Urinary bladder (tissue), 3 donors: ENCODE measurements at regions not wholly inside any gene's neighbourhood (a gene's known extent, or its start where the extent isn't known, plus 50 kb on each side); places are given as distances from the start of the nearest gene placed in this dataset.

Experiments
- DNase-seq: peaks from one replicate; pipeline ENCODE4 v3.0.0-alpha.2; 2015; ENCODE audit errors: extremely low spot score
- H3K27ac ChIP-seq: one replicate; pipeline ENCODE4 v1.5.1; 2013; ENCODE audit warnings: low read depth, mild to moderate bottlenecking, moderate library complexity
- H3K36me3 ChIP-seq: one replicate; pipeline ENCODE4 v1.6.1; 2013; ENCODE audit warnings: mild to moderate bottlenecking, moderate library complexity; ENCODE audit not compliant: insufficient read depth
- H3K4me1 ChIP-seq: one replicate; pipeline ENCODE4 v1.6.1; 2013; ENCODE audit warnings: mild to moderate bottlenecking, moderate library complexity; ENCODE audit not compliant: insufficient read depth
- H3K4me3 ChIP-seq: one replicate; pipeline ENCODE4 v1.5.1; 2013; ENCODE audit warnings: low read depth, low read length
- WGBS: extraction: QIAGEN DNeasy Blood & Tissue Kit; methylation state at CpG from one replicate; pipeline ENCODE4 v1.1.7; 2013; 5-methylcytosine and 5-hydroxymethylcytosine counted together
- donor health status: healthy with polysubstance abuse.
- donor health status: healthy.

GRCh38 chr4:36734334-36734733 is 452.9 kb downstream of the DTHD1 start:
- Histone ChIP-seq H3K4me1 (no peaks in the 10 kb centered on the region), H3K36me3 (no peaks in the 10 kb centered on the region), H3K4me3 (no peak overlapping the region), H3K27ac (no peak overlapping the region)
- DNase-seq: no peak
- 93% methylated on average over 1 of the region's 1 CpG for WGBS

DNA sequence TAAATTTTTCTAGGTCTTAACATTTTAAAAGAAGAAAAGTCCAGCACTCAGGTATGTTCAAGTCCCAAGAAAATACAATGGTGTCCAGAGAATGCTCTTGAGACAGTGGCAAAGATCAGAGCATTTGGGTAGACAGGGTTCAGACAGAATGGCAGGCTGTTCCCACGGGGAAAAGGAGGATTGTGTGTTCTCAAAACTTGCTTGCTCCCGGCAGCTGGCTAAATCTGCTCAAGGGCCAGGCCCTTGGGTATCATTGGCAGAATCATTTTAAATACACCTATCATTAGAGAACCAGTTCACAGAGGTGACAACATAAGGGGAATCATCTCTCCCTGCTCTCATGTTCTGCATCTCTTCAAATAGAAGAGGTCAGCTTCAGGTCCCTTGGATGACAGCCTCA is 456.3 kb downstream of the DTHD1 start:
- H3K4me3 ChIP-seq: no peak overlapping the region
- WGBS: 78% methylated on average over 2 of the region's 2 CpGs

GRCh38 chr4:36740796-36741310 is 459.4 kb downstream of the DTHD1 start:
- H3K4me3 ChIP-seq: no peak overlapping the region
- no peaks in the 10 kb centered on the region for H3K36me3 ChIP-seq
- peaks cover 1% of the 10 kb centered on the region for H3K4me1 ChIP-seq
- DNase-seq: no peak
- 45% methylated on average over 6 of the region's 6 CpGs for WGBS
- no peak overlapping the region for H3K27ac ChIP-seq

More for the DNA sequence above, 456.3 kb downstream of the DTHD1 start:
- Histone ChIP-seq H3K27ac (no peak overlapping the region), H3K4me1 (peaks cover 1% of the 10 kb centered on the region), H3K36me3 (no peaks in the 10 kb centered on the region)
- DNase-seq: no peak

- H3K36me3 ChIP-seq: no peaks in the 10 kb centered on the region
- no peak for DNase-seq
- H3K4me3 ChIP-seq: no peak overlapping the region
- H3K4me1 ChIP-seq: no peaks in the 10 kb centered on the region
- no peak overlapping the region for H3K27ac ChIP-seq
- 84% methylated on average over 16 of the region's 16 CpGs for WGBS
These were observed 466.1 kb downstream of the DTHD1 start for GRCh38 chr4:36747277-36748129.

- Histone ChIP-seq H3K4me1 (no peaks in the 10 kb centered on the region), H3K36me3 (no peaks in the 10 kb centered on the region), H3K4me3 (no peak overlapping the region), H3K27ac (no peak overlapping the region)
- DNase-seq: no peak
- WGBS: 84% methylated on average over 3 of the region's 3 CpGs
These were observed 471.6 kb downstream of the DTHD1 start for GRCh38 chr4:36753048-36753447.

DNA sequence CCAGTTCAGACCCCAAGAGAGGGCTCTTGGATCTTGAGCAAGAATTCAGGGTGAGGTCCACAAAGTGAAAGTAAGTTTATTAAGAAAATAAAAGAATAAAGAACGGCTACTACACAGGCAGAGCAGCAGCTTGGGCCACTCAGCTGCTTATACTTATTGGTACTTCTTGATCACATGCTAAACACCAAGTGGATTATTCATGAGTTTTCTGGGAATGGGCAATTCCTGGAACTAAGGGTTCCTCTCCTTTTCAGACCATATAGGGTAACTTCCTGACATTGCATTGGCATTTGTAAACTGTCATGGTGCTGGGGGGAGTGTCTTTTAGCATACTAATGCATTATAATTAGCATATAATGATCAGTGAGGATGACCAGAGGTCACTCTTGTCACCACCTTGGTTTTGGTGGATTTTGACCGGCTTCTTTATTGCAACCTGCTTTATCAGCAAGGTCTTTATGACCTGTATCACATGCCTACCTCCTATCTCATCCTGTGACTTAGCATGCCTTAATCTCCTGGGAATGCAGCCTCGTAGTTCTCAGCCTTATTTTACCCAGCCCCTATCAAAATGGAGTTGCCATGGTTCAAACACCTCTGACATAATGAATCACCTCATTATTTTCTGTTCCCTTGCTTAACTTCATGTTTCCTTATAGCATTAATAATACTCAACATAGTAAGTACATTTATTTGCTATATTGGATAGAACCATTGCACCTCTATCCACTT is 476.3 kb downstream of the DTHD1 start:
- WGBS: 74% methylated on average over 3 of the region's 3 CpGs
- DNase-seq: no peak
- Histone ChIP-seq H3K36me3 (no peaks in the 10 kb centered on the region), H3K27ac (no peak overlapping the region), H3K4me1 (no peaks in the 10 kb centered on the region), H3K4me3 (no peak overlapping the region)

GRCh38 chr4:36758312-36759178 is 477.1 kb downstream of the DTHD1 start:
- 70% methylated on average over 9 of the region's 9 CpGs for WGBS
- DNase-seq: no peak
- no peaks in the 10 kb centered on the region for H3K4me1 ChIP-seq
- H3K36me3 ChIP-seq: no peaks in the 10 kb centered on the region
- no peak overlapping the region for H3K27ac ChIP-seq
- no peak overlapping the region for H3K4me3 ChIP-seq

DNA sequence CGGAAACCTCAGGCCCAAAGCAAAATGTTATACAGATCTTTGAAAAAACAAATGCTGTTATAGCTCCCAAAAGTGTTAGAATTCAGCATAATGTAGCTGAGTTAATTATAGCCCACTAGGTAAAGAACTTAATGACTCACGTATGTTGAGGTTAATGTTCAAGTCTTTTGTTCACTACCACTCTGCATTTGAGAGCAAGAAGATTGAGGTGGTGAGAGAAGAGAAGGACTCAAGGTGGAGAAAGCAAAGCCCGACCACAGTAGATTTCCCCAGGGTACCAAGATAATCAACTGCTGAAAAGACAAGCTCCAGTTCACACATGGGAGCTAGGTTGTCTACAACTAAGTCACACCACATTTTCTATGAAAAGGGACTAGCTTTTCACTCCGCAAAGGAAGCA is 480.2 kb downstream of the DTHD1 start:
- DNase-seq: no peak
- H3K4me3 ChIP-seq: no peak overlapping the region
- H3K27ac ChIP-seq: no peak overlapping the region
- H3K36me3 ChIP-seq: no peaks in the 10 kb centered on the region
- WGBS: 92% methylated on average over 4 of the region's 4 CpGs
- H3K4me1 ChIP-seq: no peaks in the 10 kb centered on the region

DNA sequence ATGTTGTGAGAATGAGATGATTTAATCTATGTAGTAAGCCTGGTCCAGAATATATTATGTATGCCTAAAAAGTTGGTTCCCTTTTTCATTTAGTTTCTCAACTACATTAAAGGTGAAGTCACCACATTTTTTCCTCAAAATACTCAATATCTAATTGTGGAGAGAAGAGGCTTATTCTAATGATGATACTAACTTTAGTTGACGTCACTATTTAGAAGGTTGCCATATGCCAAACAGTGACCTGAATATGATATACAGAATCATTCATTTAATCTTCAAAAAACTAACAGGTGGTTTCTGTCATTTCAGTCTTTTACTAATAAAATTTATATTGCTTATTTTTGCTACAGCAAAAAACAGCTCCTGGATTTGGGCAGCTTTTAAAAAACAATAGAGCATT is 480.7 kb upstream of the NWD2 start:
- Histone ChIP-seq H3K4me3 (no peak overlapping the region), H3K27ac (no peak overlapping the region), H3K36me3 (no peaks in the 10 kb centered on the region), H3K4me1 (no peaks in the 10 kb centered on the region)
- 77% methylated on average over 1 of the region's 1 CpG for WGBS
- DNase-seq: no peak

DNA sequence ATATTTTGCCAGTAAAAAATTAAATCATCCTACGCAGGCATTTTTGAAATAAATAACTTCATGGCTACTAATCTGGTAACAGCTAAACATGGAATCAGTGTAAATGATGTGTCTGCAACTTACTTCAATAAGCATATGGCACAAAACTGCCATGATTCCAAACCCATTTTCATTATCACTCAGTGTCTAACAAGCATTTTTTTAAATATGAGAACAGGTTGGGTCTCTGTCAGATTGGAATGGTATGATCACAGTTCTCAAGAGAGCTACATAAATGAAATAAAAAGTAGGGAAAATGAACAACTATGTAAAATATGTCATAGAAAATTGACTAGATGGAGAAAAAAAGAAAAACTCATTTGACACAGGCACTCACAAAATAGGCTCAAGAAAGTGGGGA is 476.9 kb upstream of the NWD2 start:
- 64% methylated on average over 1 of the region's 1 CpG for WGBS
- no peak for DNase-seq
- Histone ChIP-seq H3K4me1 (no peaks in the 10 kb centered on the region), H3K27ac (no peak overlapping the region), H3K36me3 (no peaks in the 10 kb centered on the region), H3K4me3 (no peak overlapping the region)

GRCh38 chr4:36771411-36772153 is 473.0 kb upstream of the NWD2 start:
- WGBS: 86% methylated on average over 2 of the region's 2 CpGs
- Histone ChIP-seq H3K4me3 (no peak overlapping the region), H3K27ac (no peak overlapping the region), H3K4me1 (no peaks in the 10 kb centered on the region), H3K36me3 (no peaks in the 10 kb centered on the region)
- no peak for DNase-seq

- H3K4me3 ChIP-seq: no peak overlapping the region
- DNase-seq: no peak
- no peaks in the 10 kb centered on the region for H3K36me3 ChIP-seq
- no peaks in the 10 kb centered on the region for H3K4me1 ChIP-seq
- H3K27ac ChIP-seq: no peak overlapping the region
These were observed 472.4 kb upstream of the NWD2 start for GRCh38 chr4:36772154-36772516.

DNA sequence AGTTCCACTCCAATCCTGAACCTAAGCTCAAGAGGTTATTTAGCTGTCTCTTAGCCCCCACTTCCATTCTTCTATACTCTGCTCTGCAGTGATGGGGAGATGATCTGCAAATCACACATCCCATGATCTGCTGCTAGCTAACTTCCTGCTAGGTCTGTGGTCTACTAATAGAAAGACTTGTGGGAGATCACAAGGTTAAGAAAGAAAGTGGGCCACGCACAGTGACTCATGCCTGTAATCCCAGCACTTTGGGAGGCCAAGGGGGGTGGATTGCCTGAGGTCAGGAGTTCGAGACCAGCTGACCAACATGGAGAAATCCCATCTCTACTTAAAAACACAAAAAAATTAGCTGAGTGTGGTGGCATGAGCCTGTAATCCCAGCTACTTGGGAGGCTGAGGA is 471.1 kb upstream of the NWD2 start:
- no peak overlapping the region for H3K4me3 ChIP-seq
- H3K4me1 ChIP-seq: no peaks in the 10 kb centered on the region
- 77% methylated on average over 2 of the region's 2 CpGs for WGBS
- DNase-seq: no peak
- H3K36me3 ChIP-seq: no peaks in the 10 kb centered on the region
- no peak overlapping the region for H3K27ac ChIP-seq
